ENCODE measurements at regions not wholly inside any gene's neighbourhood (a gene's known extent, or its start where the extent isn't known, plus 50 kb on each side); places are given as distances from the start of the nearest gene placed in this dataset.

GRCh38 chr11:79634905-79635304, 194.1 kb upstream of the TENM4 start:
- TF ChIP-seq, protein P1, sequence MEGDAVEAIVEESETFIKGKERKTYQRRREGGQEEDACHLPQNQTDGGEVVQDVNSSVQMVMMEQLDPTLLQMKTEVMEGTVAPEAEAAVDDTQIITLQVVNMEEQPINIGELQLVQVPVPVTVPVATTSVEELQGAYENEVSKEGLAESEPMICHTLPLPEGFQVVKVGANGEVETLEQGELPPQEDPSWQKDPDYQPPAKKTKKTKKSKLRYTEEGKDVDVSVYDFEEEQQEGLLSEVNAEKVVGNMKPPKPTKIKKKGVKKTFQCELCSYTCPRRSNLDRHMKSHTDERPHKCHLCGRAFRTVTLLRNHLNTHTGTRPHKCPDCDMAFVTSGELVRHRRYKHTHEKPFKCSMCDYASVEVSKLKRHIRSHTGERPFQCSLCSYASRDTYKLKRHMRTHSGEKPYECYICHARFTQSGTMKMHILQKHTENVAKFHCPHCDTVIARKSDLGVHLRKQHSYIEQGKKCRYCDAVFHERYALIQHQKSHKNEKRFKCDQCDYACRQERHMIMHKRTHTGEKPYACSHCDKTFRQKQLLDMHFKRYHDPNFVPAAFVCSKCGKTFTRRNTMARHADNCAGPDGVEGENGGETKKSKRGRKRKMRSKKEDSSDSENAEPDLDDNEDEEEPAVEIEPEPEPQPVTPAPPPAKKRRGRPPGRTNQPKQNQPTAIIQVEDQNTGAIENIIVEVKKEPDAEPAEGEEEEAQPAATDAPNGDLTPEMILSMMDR (conservative IDR thresholded peaks at IDR 0.05; ENCODE audit: low read length) = no peak
- no peak for TF ChIP-seq EZH2phosphoT487 (IDR thresholded peaks at IDR 0.05; ENCODE audit: borderline replicate concordance, low read depth, low read length)
